ENCODE measurements at regions not wholly inside any gene's neighbourhood (a gene's known extent, or its start where the extent isn't known, plus 50 kb on each side); places are given as distances from the start of the nearest gene placed in this dataset.

GRCh38 chr5:167205881-167206280, 1085.6 kb upstream of the WWC1 start (continued):
- no peak for TF ChIP-seq CTCF (CRISPR knock-in tag; IDR thresholded peaks at IDR 0.05)

- no TSS peak for BruUV-seq (replicated peaks)
- no peak overlapping the region for H3K4me2 ChIP-seq (ENCODE audit: low read depth, low read length)
- H3K36me3 ChIP-seq (replicated peaks in 1 of 2; ENCODE audit: control insufficient read depth in 1 of 2, insufficient read depth in 2 of 2, low read length in 2 of 2): no peaks in the 10 kb centered on the region
- no peaks in the 10 kb centered on the region for H4K20me1 ChIP-seq (ENCODE audit: insufficient read depth, low read length)
- in situ Hi-C loops (cut with HindIII; ENCODE audit: extremely low pct_ligation_motif_present, low pct_unique_long_range_greater_than_20kb): no loop called here
- H3K27ac ChIP-seq (ENCODE audit: extremely low read length, insufficient read depth, low read length): no peak overlapping the region
- 23% methylated on average over 7 of the region's 7 CpGs for WGBS (ENCODE audit: low lambda C conversion rate)
- no peaks in the 10 kb centered on the region for H3K27me3 ChIP-seq (ENCODE audit: control insufficient read depth in 1 of 2, insufficient read depth in 2 of 2, low read length in 2 of 2)
- TF ChIP-seq ZNF607 (CRISPR knock-in tag; IDR thresholded peaks at IDR 0.05; ENCODE audit: borderline replicate concordance) (no peak), TBX2 (CRISPR knock-in tag; IDR thresholded peaks at IDR 0.05; ENCODE audit: borderline replicate concordance) (no peak), TBP (CRISPR knock-in tag; IDR thresholded peaks at IDR 0.05) (no peak), FOSL2 (CRISPR knock-in tag; IDR thresholded peaks at IDR 0.05) (no peak), PHF5A (CRISPR knock-in tag; IDR thresholded peaks at IDR 0.05; ENCODE audit: low read depth, unreplicated experiment) (no peak), POLR2A (IDR thresholded peaks at IDR 0.05; ENCODE audit: insufficient read depth in 1 of 2, low read depth in 2 of 2, low read length in 2 of 2) (no peak), ZBTB37 (CRISPR knock-in tag; IDR thresholded peaks at IDR 0.05) (no peak), THAP7 (CRISPR knock-in tag; IDR thresholded peaks at IDR 0.05) (no peak), NCOA1 (CRISPR knock-in tag; IDR thresholded peaks at IDR 0.05) (no peak), E2F5 (CRISPR knock-in tag; conservative IDR thresholded peaks at IDR 0.05) (no peak), GATAD2A (CRISPR knock-in tag; IDR thresholded peaks at IDR 0.05) (no peak), E2F1 (CRISPR knock-in tag; IDR thresholded peaks at IDR 0.05) (no peak), ZNF501 (CRISPR knock-in tag; IDR thresholded peaks at IDR 0.05) (no peak), ZNF101 (CRISPR knock-in tag; IDR thresholded peaks at IDR 0.05; ENCODE audit: borderline replicate concordance, low read depth) (no peak), MAF1 (CRISPR knock-in tag; IDR thresholded peaks at IDR 0.05; ENCODE audit: borderline replicate concordance) (no peak), ZFYVE20 (CRISPR knock-in tag; IDR thresholded peaks at IDR 0.05; ENCODE audit: borderline replicate concordance, low read depth) (no peak)
- no peaks in the 10 kb centered on the region for H3K4me1 ChIP-seq (ENCODE audit: insufficient read depth, low read length)
- H3K79me2 ChIP-seq (ENCODE audit: insufficient read depth, low read length): no peaks in the 10 kb centered on the region
- intact Hi-C loops (cut with micrococcal nuclease; ENCODE audit: unreplicated experiment): no loop called here
- CTCF ChIA-PET (ENCODE audit: low intra/inter-chr PET ratio, low total read pairs): no interaction called here
- H2AFZ ChIP-seq (ENCODE audit: low read length): no peak overlapping the region
- no peak for ATAC-seq
- no peaks in the 10 kb centered on the region for H3K9me3 ChIP-seq (ENCODE audit: low read length)
- H3K9ac ChIP-seq (ENCODE audit: insufficient read depth, low read depth, low read length): no peak overlapping the region
- H3K4me3 ChIP-seq (replicated peaks in 1 of 3; ENCODE audit: insufficient read depth in 1 of 3, low read depth in 2 of 3, low read length in 3 of 3): no peak overlapping the region
- no peak for DNase-seq (ENCODE audit: low spot score)
- FAIRE-seq: no peak
- POLR2A ChIA-PET: no interaction called here
Observed at GRCh38 chr5:167207081-167207480, 1084.4 kb upstream of the WWC1 start.
